ENCODE measurements at regions not wholly inside any gene's neighbourhood (a gene's known extent, or its start where the extent isn't known, plus 50 kb on each side); places are given as distances from the start of the nearest gene placed in this dataset.

GRCh38 chr4:58166490-58166889 is 1056.3 kb upstream of the IGFBP7 start:
- 58 to 79% methylated on average over 4 of the region's 4 CpGs for WGBS, 2 donors
- Histone ChIP-seq H3K4me3 (no peak overlapping the region), H3K27ac (ENCODE audit: low read depth in 1 of 2, low read length in 1 of 2) (no peak overlapping the region)

GRCh38 chr4:58163156-58163555 is 1053.0 kb upstream of the IGFBP7 start:
- Histone ChIP-seq H3K9ac (ENCODE audit: insufficient read depth in 1 of 2, low read length in 2 of 2) (no peak overlapping the region), H3K36me3 (ENCODE audit: control insufficient read depth in 4 of 4, insufficient read depth in 4 of 4, low read length in 4 of 4) (no peaks in the 10 kb centered on the region), H3K9me3 (ENCODE audit: control insufficient read depth in 4 of 4, insufficient read depth in 3 of 4, low read length in 3 of 4) (no peaks in the 10 kb centered on the region), H3K4me1 (ENCODE audit: control insufficient read depth in 5 of 5, insufficient read depth in 5 of 5, low read length in 5 of 5) (peaks cover 0 to 6% (median 0%) of the 10 kb centered on the region in 5 donors), H3K27ac (ENCODE audit: low read depth in 1 of 2, low read length in 1 of 2) (no peak overlapping the region), H3K4me3 (no peak overlapping the region), H3K27me3 (ENCODE audit: control insufficient read depth in 3 of 3, insufficient read depth in 3 of 3, low read length in 2 of 3) (no peaks in the 10 kb centered on the region)
- no peak for TF ChIP-seq CTCF (IDR thresholded peaks at IDR 0.05; ENCODE audit: control extremely low read depth, extremely low read depth)
- DNase-seq (peak; percentile 21 to 77 (median 60)), ATAC-seq (ENCODE audit: insufficient read depth, low FRiP score) (peak; percentile 34)
- WGBS, 2 donors: 27 to 61% methylated on average over 2 of the region's 2 CpGs

More at GRCh38 chr4:58166490-58166889, 1056.3 kb upstream of the IGFBP7 start:
- H3K27me3 ChIP-seq (ENCODE audit: control insufficient read depth in 3 of 3, insufficient read depth in 3 of 3, low read length in 2 of 3): no peaks in the 10 kb centered on the region
- no peak for DNase-seq
- H3K36me3 ChIP-seq (ENCODE audit: control insufficient read depth in 4 of 4, insufficient read depth in 4 of 4, low read length in 4 of 4): no peaks in the 10 kb centered on the region
- no peak overlapping the region for H3K9ac ChIP-seq (ENCODE audit: insufficient read depth in 1 of 2, low read length in 2 of 2)
- no peak for TF ChIP-seq CTCF (IDR thresholded peaks at IDR 0.05; ENCODE audit: control extremely low read depth, extremely low read depth)
- H3K4me1 ChIP-seq (ENCODE audit: control insufficient read depth in 5 of 5, insufficient read depth in 5 of 5, low read length in 5 of 5): peaks cover 0 to 6% (median 0%) of the 10 kb centered on the region in 5 donors
- H3K9me3 ChIP-seq (ENCODE audit: control insufficient read depth in 4 of 4, insufficient read depth in 3 of 4, low read length in 3 of 4): no peaks in the 10 kb centered on the region
- no peak for ATAC-seq (ENCODE audit: insufficient read depth, low FRiP score)

- WGBS, 2 donors: 84 to 92% methylated on average over 17 of the region's 17 CpGs
- Histone ChIP-seq H3K27me3 (ENCODE audit: control insufficient read depth in 3 of 3, insufficient read depth in 3 of 3, low read length in 2 of 3) (no peaks in the 10 kb centered on the region), H3K4me1 (ENCODE audit: control insufficient read depth in 5 of 5, insufficient read depth in 5 of 5, low read length in 5 of 5) (no peaks in the 10 kb centered on the region), H3K27ac (ENCODE audit: low read depth in 1 of 2, low read length in 1 of 2) (no peak overlapping the region), H3K4me3 (no peak overlapping the region), H3K36me3 (ENCODE audit: control insufficient read depth in 4 of 4, insufficient read depth in 4 of 4, low read length in 4 of 4) (no peaks in the 10 kb centered on the region), H3K9me3 (ENCODE audit: control insufficient read depth in 4 of 4, insufficient read depth in 3 of 4, low read length in 3 of 4) (peaks cover 0 to 5% (median 0%) of the 10 kb centered on the region in 4 donors), H3K9ac (ENCODE audit: insufficient read depth in 1 of 2, low read length in 2 of 2) (no peak overlapping the region)
- no peak for TF ChIP-seq CTCF (IDR thresholded peaks at IDR 0.05; ENCODE audit: control extremely low read depth, extremely low read depth)
- no peak for DNase-seq
- ATAC-seq (ENCODE audit: insufficient read depth, low FRiP score): no peak
These were observed 1039.4 kb upstream of the IGFBP7 start for GRCh38 chr4:58149404-58150085.

GRCh38 chr4:58144721-58145120 is 1034.5 kb upstream of the IGFBP7 start:
- WGBS, 2 donors: 60 to 72% methylated on average over 1 of the region's 1 CpG
- Histone ChIP-seq H3K4me3 (no peak overlapping the region), H3K27ac (ENCODE audit: low read depth in 1 of 2, low read length in 1 of 2) (no peak overlapping the region), H3K27me3 (ENCODE audit: control insufficient read depth in 3 of 3, insufficient read depth in 3 of 3, low read length in 2 of 3) (no peaks in the 10 kb centered on the region), H3K4me1 (ENCODE audit: control insufficient read depth in 5 of 5, insufficient read depth in 5 of 5, low read length in 5 of 5) (no peaks in the 10 kb centered on the region), H3K9me3 (ENCODE audit: control insufficient read depth in 4 of 4, insufficient read depth in 3 of 4, low read length in 3 of 4) (peaks cover 0 to 5% (median 0%) of the 10 kb centered on the region in 4 donors), H3K36me3 (ENCODE audit: control insufficient read depth in 4 of 4, insufficient read depth in 4 of 4, low read length in 4 of 4) (no peaks in the 10 kb centered on the region), H3K9ac (ENCODE audit: insufficient read depth in 1 of 2, low read length in 2 of 2) (no peak overlapping the region)
- ATAC-seq (ENCODE audit: insufficient read depth, low FRiP score) (no peak), DNase-seq (no peak)
- no peak for TF ChIP-seq CTCF (IDR thresholded peaks at IDR 0.05; ENCODE audit: control extremely low read depth, extremely low read depth)
